ELF-1 (cell line): ENCODE measurements at regions not wholly inside any gene's neighbourhood (a gene's known extent, or its start where the extent isn't known, plus 50 kb on each side); places are given as distances from the start of the nearest gene placed in this dataset.

Source experiments
- DNase-seq: peaks from one replicate; pipeline ENCODE4 v3.0.0-alpha.2; 2016; ENCODE audit warnings: low read depth, low spot score

- no peak for DNase-seq
Measured at GRCh38 chr16:52054326-52054725, 492.6 kb downstream of the TOX3 start.

- DNase-seq: no peak
Measured at GRCh38 chr16:52052818-52053217, 494.1 kb downstream of the TOX3 start.

GRCh38 chr16:52051414-52052172, 495.4 kb downstream of the TOX3 start:
- no peak for DNase-seq

- DNase-seq: no peak
Measured at GRCh38 chr16:52050418-52050817, 496.5 kb downstream of the TOX3 start.

- DNase-seq: no peak
Measured at GRCh38 chr16:52035436-52035835, 511.5 kb downstream of the TOX3 start.

- DNase-seq: no peak
Measured at GRCh38 chr16:52034830-52035229, 512.1 kb downstream of the TOX3 start.

GRCh38 chr16:52033992-52034391, 513.0 kb downstream of the TOX3 start:
- DNase-seq: no peak

- DNase-seq: no peak
Measured at GRCh38 chr16:52022980-52023379, 524.0 kb downstream of the TOX3 start.

- DNase-seq: no peak
Measured at GRCh38 chr16:52022177-52022576, 524.8 kb downstream of the TOX3 start.

- DNase-seq: no peak
Measured at GRCh38 chr16:52016387-52016786, 530.6 kb downstream of the TOX3 start.

- no peak for DNase-seq
Measured at GRCh38 chr16:52005551-52005950, 541.4 kb downstream of the TOX3 start.

- no peak for DNase-seq
Measured at GRCh38 chr16:52004343-52004742, 542.6 kb downstream of the TOX3 start.

GRCh38 chr16:52002026-52002425, 544.9 kb downstream of the TOX3 start:
- DNase-seq: no peak

GRCh38 chr16:51996516-51996915, 550.4 kb downstream of the TOX3 start:
- no peak for DNase-seq

- DNase-seq: no peak
Measured at GRCh38 chr16:51994597-51994996, 552.3 kb downstream of the TOX3 start.

- DNase-seq: peak; percentile 28
Measured at GRCh38 chr16:51989637-51990230, 557.2 kb downstream of the TOX3 start.

GRCh38 chr16:51988977-51989376, 558.0 kb downstream of the TOX3 start:
- no peak for DNase-seq

- DNase-seq: no peak
Measured at GRCh38 chr16:51987519-51987918, 559.4 kb downstream of the TOX3 start.

- no peak for DNase-seq
Measured at GRCh38 chr16:51986717-51987116, 560.2 kb downstream of the TOX3 start.

GRCh38 chr16:51986301-51986700, 560.6 kb downstream of the TOX3 start:
- DNase-seq: no peak

GRCh38 chr16:51985126-51985525, 561.8 kb downstream of the TOX3 start:
- DNase-seq: no peak

- DNase-seq: no peak
Measured at GRCh38 chr16:51984395-51984794, 562.5 kb downstream of the TOX3 start.
